CD4-positive, alpha-beta T cell treated with Interleukin-1 beta for 1 hour (primary cell): ENCODE measurements at regions not wholly inside any gene's neighbourhood (a gene's known extent, or its start where the extent isn't known, plus 50 kb on each side); places are given as distances from the start of the nearest gene placed in this dataset.

Experiments
- DNase-seq, 2 donors: peaks; one replicate each; pipeline ENCODE4 v3.0.0-alpha.2; 2020 to 2022

GRCh38 chr2:60603533-60604190 is 50.2 kb upstream of the BCL11A start:
- DNase-seq = no peak

- no peak for DNase-seq
Measured at GRCh38 chr2:60604486-60605064, 51.1 kb upstream of the BCL11A start.

GRCh38 chr2:60605866-60606265 is 52.4 kb upstream of the BCL11A start:
- DNase-seq = no peak

GRCh38 chr2:60608679-60609078 is 55.2 kb upstream of the BCL11A start:
- no peak for DNase-seq

- no peak for DNase-seq
Measured at GRCh38 chr2:60612033-60612432, 58.6 kb upstream of the BCL11A start.

GRCh38 chr2:60614319-60614718 is 60.9 kb upstream of the BCL11A start:
- no peak for DNase-seq

- DNase-seq = no peak
Measured at GRCh38 chr2:60621688-60622429, 68.4 kb upstream of the BCL11A start.

GRCh38 chr2:60623040-60623439 is 69.6 kb upstream of the BCL11A start:
- DNase-seq = no peak

GRCh38 chr2:60627412-60627811 is 74.0 kb upstream of the BCL11A start:
- DNase-seq = no peak

GRCh38 chr2:60628026-60628425 is 74.6 kb upstream of the BCL11A start:
- DNase-seq = no peak

GRCh38 chr2:60628615-60629304 is 75.3 kb upstream of the BCL11A start:
- DNase-seq = no peak

GRCh38 chr2:60629305-60629662 is 75.8 kb upstream of the BCL11A start:
- DNase-seq = no peak

GRCh38 chr2:60629801-60630385 is 76.4 kb upstream of the BCL11A start:
- DNase-seq = no peak

GRCh38 chr2:60633615-60634014 is 80.2 kb upstream of the BCL11A start:
- no peak for DNase-seq

- no peak for DNase-seq
Measured at GRCh38 chr2:60634438-60634837, 81.0 kb upstream of the BCL11A start.

- peak in 1 of 2 donors; percentile 30 for DNase-seq
Measured at GRCh38 chr2:60641811-60642788, 88.6 kb upstream of the BCL11A start.

GRCh38 chr2:60643747-60644146 is 90.3 kb upstream of the BCL11A start:
- no peak for DNase-seq

GRCh38 chr2:60644951-60645350 is 91.5 kb upstream of the BCL11A start:
- no peak for DNase-seq

- DNase-seq = no peak
Measured at GRCh38 chr2:60648191-60648590, 94.7 kb upstream of the BCL11A start.

- no peak for DNase-seq
Measured at GRCh38 chr2:60649721-60650120, 96.3 kb upstream of the BCL11A start.

GRCh38 chr2:60652832-60653340 is 99.4 kb upstream of the BCL11A start:
- no peak for DNase-seq

- no peak for DNase-seq
Measured at GRCh38 chr2:60657673-60658072, 98.4 kb upstream of the PAPOLG start.
